OCI-LY3 (cell line): ENCODE measurements at regions not wholly inside any gene's neighbourhood (a gene's known extent, or its start where the extent isn't known, plus 50 kb on each side); places are given as distances from the start of the nearest gene placed in this dataset.

ENCODE experiments used
- H2AFZ ChIP-seq: fragments of 200-600, 300-600 bp; shearing (Covaris generic); 2 replicates; pipeline ENCODE4 v1.6.0; 2014; ENCODE audit warnings: antibody characterized with exemption, low read depth, low read length
- H3K27ac ChIP-seq: fragments of 200-600, 300-600 bp; sonication (generic); 2 replicates; pipeline ENCODE4 v1.5.1; 2014; ENCODE audit warnings: mild to moderate bottlenecking, low read length, moderate library complexity, mixed read lengths
- H3K27me3 ChIP-seq: fragments of 200-600, 300-600 bp; sonication (generic); 2 replicates; pipeline ENCODE4 v1.6.1; 2014; ENCODE audit warnings: low read depth, low read length, mixed read lengths
- H3K36me3 ChIP-seq: fragments of 200-600, 300-600 bp; sonication (generic); replicated peaks from 2 replicates; pipeline ENCODE3; 2014; ENCODE audit warnings: low read depth, low read length, mixed read lengths
- H3K4me1 ChIP-seq: fragments of 300-600, 200-600 bp; sonication (generic); 2 replicates; pipeline ENCODE4 v1.6.1; 2014; ENCODE audit warnings: low read length, mixed read lengths
- H3K4me2 ChIP-seq: fragments of 200-600, 300-600 bp; sonication (generic); 2 replicates; pipeline ENCODE4 v1.6.1; 2014; ENCODE audit warnings: low read length, mixed read lengths
- H3K4me3 ChIP-seq: fragments of 300-600, 200-600 bp; sonication (generic); 2 replicates; pipeline ENCODE4 v1.5.1; 2014; ENCODE audit warnings: antibody characterized with exemption, mild to moderate bottlenecking, low read length, moderate library complexity
- H3K79me2 ChIP-seq: fragments of 300-600, 200-600 bp; shearing (Covaris generic); 2 replicates; pipeline ENCODE4 v1.6.1; 2014; ENCODE audit warnings: mild to moderate bottlenecking, low read length, mixed read lengths
- H3K9ac ChIP-seq: fragments of 300-600, 200-600 bp; shearing (Covaris generic); 2 replicates; pipeline ENCODE4 v1.6.0; 2014; ENCODE audit warnings: mild to moderate bottlenecking, low read length, moderate library complexity
- H3K9me3 ChIP-seq: fragments of 200-600, 300-600 bp; shearing (Covaris generic); 2 replicates; pipeline ENCODE4 v1.6.1; 2014; ENCODE audit warnings: low read length, mixed read lengths; ENCODE audit not compliant: insufficient read depth
- H4K20me1 ChIP-seq: fragments of 200-600, 300-600 bp; sonication (generic); 2 replicates; pipeline ENCODE4 v1.6.1; 2016; ENCODE audit warnings: low read length, mixed read lengths; ENCODE audit not compliant: insufficient read depth
- EZH2phosphoT487 ChIP-seq: fragments of 200-600 bp; shearing (Covaris generic); IDR thresholded peaks from 2 replicates; pipeline ENCODE4 v1.6.1; 2018; ENCODE audit warnings: antibody characterized with exemption, mixed run types, low read depth
- TF ChIP-seq, protein P1 (sequence below): fragments of 200-600, 300-600 bp; sonication (generic); IDR thresholded peaks from 2 replicates; pipeline ENCODE4 v1.5.1; 2014; ENCODE audit warnings: antibody characterized with exemption, low read length, low read depth

DNA sequence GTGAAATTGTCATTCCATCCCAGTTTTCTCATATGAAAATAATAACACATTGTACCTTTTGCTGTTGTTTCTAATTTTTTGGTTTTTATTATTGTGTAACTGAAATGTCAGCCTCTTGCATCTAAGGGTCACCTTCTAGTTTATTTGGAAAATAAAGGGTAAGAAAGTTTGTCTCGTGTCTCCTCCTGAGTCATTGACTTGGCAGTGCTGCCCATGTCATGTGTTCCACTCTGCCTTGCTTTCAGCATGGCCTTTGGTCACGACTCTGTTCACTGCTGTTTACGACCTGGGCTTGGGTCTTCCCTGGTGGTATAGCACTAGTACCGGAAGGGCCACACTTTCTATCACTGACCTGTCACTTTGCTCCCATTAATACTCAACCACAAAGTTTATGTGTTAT lies 171.4 kb upstream of the RSPO3 start:
- Histone ChIP-seq H3K27me3 (no peaks in the 10 kb centered on the region), H3K9ac (no peak overlapping the region), H3K4me2 (no peak overlapping the region), H4K20me1 (no peaks in the 10 kb centered on the region), H3K4me1 (no peaks in the 10 kb centered on the region), H3K79me2 (no peaks in the 10 kb centered on the region), H3K4me3 (no peak overlapping the region), H3K27ac (no peak overlapping the region), H2AFZ (no peak overlapping the region), H3K9me3 (no peaks in the 10 kb centered on the region), H3K36me3 (no peaks in the 10 kb centered on the region)
- TF ChIP-seq EZH2phosphoT487: no peak
- TF ChIP-seq, protein P1, sequence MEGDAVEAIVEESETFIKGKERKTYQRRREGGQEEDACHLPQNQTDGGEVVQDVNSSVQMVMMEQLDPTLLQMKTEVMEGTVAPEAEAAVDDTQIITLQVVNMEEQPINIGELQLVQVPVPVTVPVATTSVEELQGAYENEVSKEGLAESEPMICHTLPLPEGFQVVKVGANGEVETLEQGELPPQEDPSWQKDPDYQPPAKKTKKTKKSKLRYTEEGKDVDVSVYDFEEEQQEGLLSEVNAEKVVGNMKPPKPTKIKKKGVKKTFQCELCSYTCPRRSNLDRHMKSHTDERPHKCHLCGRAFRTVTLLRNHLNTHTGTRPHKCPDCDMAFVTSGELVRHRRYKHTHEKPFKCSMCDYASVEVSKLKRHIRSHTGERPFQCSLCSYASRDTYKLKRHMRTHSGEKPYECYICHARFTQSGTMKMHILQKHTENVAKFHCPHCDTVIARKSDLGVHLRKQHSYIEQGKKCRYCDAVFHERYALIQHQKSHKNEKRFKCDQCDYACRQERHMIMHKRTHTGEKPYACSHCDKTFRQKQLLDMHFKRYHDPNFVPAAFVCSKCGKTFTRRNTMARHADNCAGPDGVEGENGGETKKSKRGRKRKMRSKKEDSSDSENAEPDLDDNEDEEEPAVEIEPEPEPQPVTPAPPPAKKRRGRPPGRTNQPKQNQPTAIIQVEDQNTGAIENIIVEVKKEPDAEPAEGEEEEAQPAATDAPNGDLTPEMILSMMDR: no peak

DNA sequence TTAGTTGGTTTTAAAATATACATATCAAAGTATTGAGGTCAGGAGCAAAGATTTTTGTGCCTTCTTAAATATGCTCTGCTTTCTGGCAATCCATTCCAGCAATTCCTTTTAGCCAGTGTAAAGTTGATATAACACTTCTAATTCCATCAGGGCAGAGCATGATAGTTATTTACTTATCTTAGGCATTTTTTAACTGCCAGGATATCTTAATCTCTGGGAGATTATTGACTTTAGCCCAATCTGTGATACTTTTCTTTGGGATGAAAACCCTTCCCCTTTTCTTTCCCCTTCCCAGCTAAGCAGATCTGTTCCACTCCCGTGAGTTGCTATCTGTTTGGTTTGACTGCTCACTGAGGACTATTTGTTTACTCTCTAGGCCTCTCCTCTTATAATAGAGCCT lies 168.7 kb upstream of the RSPO3 start:
- H3K27ac ChIP-seq: no peak overlapping the region
- no peaks in the 10 kb centered on the region for H3K27me3 ChIP-seq
- H3K4me3 ChIP-seq: no peak overlapping the region
- no peaks in the 10 kb centered on the region for H3K36me3 ChIP-seq
- H3K9ac ChIP-seq: no peak overlapping the region
- no peak overlapping the region for H3K4me2 ChIP-seq
- no peaks in the 10 kb centered on the region for H3K4me1 ChIP-seq
- H4K20me1 ChIP-seq: no peaks in the 10 kb centered on the region
- no peak overlapping the region for H2AFZ ChIP-seq
- TF ChIP-seq, protein P1: no peak
- TF ChIP-seq EZH2phosphoT487: no peak
- H3K79me2 ChIP-seq: no peaks in the 10 kb centered on the region
- no peaks in the 10 kb centered on the region for H3K9me3 ChIP-seq

DNA sequence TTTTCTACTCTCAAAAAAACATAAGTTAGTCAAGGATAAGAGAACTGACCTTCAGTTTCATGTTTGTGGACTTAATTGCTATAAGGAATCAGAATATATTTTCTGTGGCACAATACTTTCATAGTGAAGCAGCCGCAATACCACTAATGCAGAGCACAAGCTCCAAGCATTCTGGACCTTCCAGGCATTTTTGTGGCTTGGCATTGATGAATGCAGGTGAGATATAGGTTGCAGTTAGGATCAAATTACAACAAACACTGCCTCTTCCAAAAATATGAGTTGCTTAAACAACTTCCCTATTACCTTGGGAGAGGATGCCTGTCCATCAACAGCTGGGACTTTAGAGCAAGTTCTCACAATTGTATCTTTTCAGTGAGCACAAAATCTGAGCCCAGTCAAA lies 162.8 kb upstream of the RSPO3 start:
- TF ChIP-seq, protein P1: no peak
- no peak for TF ChIP-seq EZH2phosphoT487
- H4K20me1 ChIP-seq: no peaks in the 10 kb centered on the region
- H3K36me3 ChIP-seq: no peaks in the 10 kb centered on the region
- no peak overlapping the region for H3K27ac ChIP-seq
- no peak overlapping the region for H3K9ac ChIP-seq
- no peaks in the 10 kb centered on the region for H3K79me2 ChIP-seq
- no peaks in the 10 kb centered on the region for H3K27me3 ChIP-seq
- no peaks in the 10 kb centered on the region for H3K4me1 ChIP-seq
- no peak overlapping the region for H3K4me3 ChIP-seq
- no peak overlapping the region for H3K4me2 ChIP-seq
- H3K9me3 ChIP-seq: no peaks in the 10 kb centered on the region
- no peak overlapping the region for H2AFZ ChIP-seq

DNA sequence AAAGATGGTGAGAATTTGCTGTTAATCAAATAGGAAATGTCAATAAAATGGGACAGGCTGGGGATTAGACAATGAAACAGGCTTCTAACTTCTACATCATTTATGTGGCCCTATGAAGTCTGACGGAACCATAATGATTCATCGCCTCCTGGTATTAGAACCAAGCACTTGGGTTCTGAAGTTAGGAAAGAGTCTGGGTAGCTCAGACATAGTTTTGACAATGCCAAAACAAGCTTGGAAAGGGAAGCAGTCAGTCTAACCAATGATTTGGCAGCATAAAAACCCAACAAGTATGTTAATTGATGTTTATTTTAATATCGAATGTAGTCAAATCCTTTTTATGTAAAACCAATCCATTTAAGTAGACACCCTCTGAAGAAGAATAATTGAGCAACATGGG lies 160.8 kb upstream of the RSPO3 start:
- Histone ChIP-seq H3K4me1 (no peaks in the 10 kb centered on the region), H3K4me3 (no peak overlapping the region), H3K27ac (no peak overlapping the region), H3K4me2 (no peak overlapping the region), H4K20me1 (no peaks in the 10 kb centered on the region), H3K36me3 (no peaks in the 10 kb centered on the region), H3K79me2 (no peaks in the 10 kb centered on the region), H3K9me3 (no peaks in the 10 kb centered on the region), H2AFZ (no peak overlapping the region), H3K27me3 (no peaks in the 10 kb centered on the region), H3K9ac (no peak overlapping the region)
- no peak for TF ChIP-seq EZH2phosphoT487
- TF ChIP-seq, protein P1: no peak
